CD14-positive monocyte (primary cell): ENCODE measurements at regions not wholly inside any gene's neighbourhood (a gene's known extent, or its start where the extent isn't known, plus 50 kb on each side); places are given as distances from the start of the nearest gene placed in this dataset.

Experiments used
- DNase-seq, 3 donors: peaks; one replicate each; pipeline ENCODE4 v3.0.0-alpha.2; 2011 to 2022
- H2AFZ ChIP-seq: 2 replicates; pipeline ENCODE4 v1.6.0; 2012; ENCODE audit warnings: mild to moderate bottlenecking, low read depth, low read length, inconsistent platforms; ENCODE audit not compliant: insufficient read depth, poor library complexity, severe bottlenecking
- H3K27ac ChIP-seq, 2 donors: 1 replicate in 1 of 2; 2 replicates in 1 of 2; pipeline ENCODE4 v1.5.1; 2012 to 2013; ENCODE audit warnings: low read length in 2 of 2, control low read depth in 1 of 2, inconsistent platforms in 1 of 2, low read depth in 1 of 2, mild to moderate bottlenecking in 1 of 2
- H3K27me3 ChIP-seq, 2 donors: one replicate each; pipeline versions ENCODE4 v1.6.0 to v1.6.1; 2011 to 2013; ENCODE audit warnings: low read length in 2 of 2; ENCODE audit not compliant: control insufficient read depth in 2 of 2, insufficient read depth in 2 of 2
- H3K36me3 ChIP-seq, 2 donors: replicated peaks in 1 of 2; 1 replicate in 1 of 2; 2 replicates in 1 of 2; pipeline versions ENCODE4 v1.5.1 to v1.6.1; 2012 to 2013; ENCODE audit warnings: low read length in 2 of 2, control low read depth in 1 of 2, inconsistent platforms in 1 of 2, mild to moderate bottlenecking in 1 of 2; ENCODE audit not compliant: insufficient read depth in 2 of 2, control insufficient read depth in 1 of 2
- H3K4me1 ChIP-seq, 2 donors: 1 replicate in 1 of 2; 2 replicates in 1 of 2; pipeline versions ENCODE4 v1.5.1 to v1.6.1; 2012 to 2013; ENCODE audit warnings: low read length in 2 of 2, control low read depth in 1 of 2, inconsistent platforms in 1 of 2, mild to moderate bottlenecking in 1 of 2, moderate library complexity in 1 of 2; ENCODE audit not compliant: insufficient read depth in 2 of 2, control insufficient read depth in 1 of 2
- H3K4me2 ChIP-seq: replicated peaks from 2 replicates; pipeline ENCODE3; 2012; ENCODE audit warnings: low read length, moderate library complexity, mild to moderate bottlenecking; ENCODE audit not compliant: poor library complexity, severe bottlenecking; ENCODE audit errors: extremely low read depth
- H3K4me3 ChIP-seq, 3 experiments: fragments of 200-600 bp in 1 of 3; sonication (generic) in 1 of 3; replicated peaks in 1 of 3; 1 replicate in 2 of 3; 2 replicates in 1 of 3; pipeline ENCODE4 v1.5.1; 2011 to 2013; ENCODE audit warnings: low read length in 3 of 3, mild to moderate bottlenecking in 3 of 3, control low read depth in 2 of 3, low read depth in 2 of 3, inconsistent platforms in 1 of 3, moderate library complexity in 1 of 3
- H3K79me2 ChIP-seq: 2 replicates; pipeline ENCODE4 v1.6.0; 2012; ENCODE audit warnings: mild to moderate bottlenecking, control low read depth, inconsistent platforms, low read length, moderate library complexity; ENCODE audit not compliant: insufficient read depth
- H3K9ac ChIP-seq: 2 replicates; pipeline ENCODE4 v1.6.0; 2017; ENCODE audit warnings: low read length, mild to moderate bottlenecking; ENCODE audit not compliant: insufficient read depth, poor library complexity, severe bottlenecking
- H3K9me3 ChIP-seq, 2 donors: replicated peaks in 1 of 2; 1 replicate in 1 of 2; 2 replicates in 1 of 2; pipeline versions ENCODE4 v1.5.1 to v1.6.1; 2012 to 2013; ENCODE audit warnings: low read length in 2 of 2, control low read depth in 1 of 2; ENCODE audit not compliant: control insufficient read depth in 1 of 2, insufficient read depth in 1 of 2
- H4K20me1 ChIP-seq: 2 replicates; pipeline ENCODE4 v1.6.0; 2012; ENCODE audit warnings: mild to moderate bottlenecking, low read length, control low read depth, moderate library complexity; ENCODE audit not compliant: insufficient read depth
- H3K27ac Mint-ChIP-seq, 7 donors: one replicate each; pipeline ENCODE4 v1.8.0; 2020; ENCODE audit warnings: mild to moderate bottlenecking in 7 of 7, mixed read lengths in 7 of 7, moderate library complexity in 6 of 7, inconsistent platforms in 2 of 7
- H3K27me3 Mint-ChIP-seq, 3 donors: one replicate each; pipeline ENCODE4 v1.8.0; 2021 to 2022; ENCODE audit warnings: low read depth in 3 of 3, mild to moderate bottlenecking in 3 of 3, mixed read lengths in 3 of 3, moderate library complexity in 3 of 3, inconsistent platforms in 1 of 3
- H3K36me3 Mint-ChIP-seq, 2 donors: one replicate each; pipeline ENCODE4 v1.8.0; 2020; ENCODE audit warnings: mixed read lengths in 2 of 2, inconsistent platforms in 1 of 2, mild to moderate bottlenecking in 1 of 2
- H3K4me1 Mint-ChIP-seq: one replicate; pipeline ENCODE4 v1.8.0; 2020; ENCODE audit warnings: mild to moderate bottlenecking, mixed read lengths
- H3K4me3 Mint-ChIP-seq, 2 donors: one replicate each; pipeline ENCODE4 v1.8.0; 2020; ENCODE audit warnings: mild to moderate bottlenecking in 2 of 2, mixed read lengths in 2 of 2, moderate library complexity in 1 of 2
- H3K9me3 Mint-ChIP-seq, 7 donors: one replicate each; pipeline ENCODE4 v1.8.0; 2020 to 2022; ENCODE audit warnings: mixed read lengths in 7 of 7, mild to moderate bottlenecking in 6 of 7, moderate library complexity in 6 of 7, inconsistent platforms in 2 of 7
- WGBS: methylation state at CpG from one replicate; pipeline ENCODE4 v1.1.5; 2013; ENCODE audit warnings: missing lambda C conversion rate; ENCODE audit not compliant: insufficient coverage; 5-methylcytosine and 5-hydroxymethylcytosine counted together
- intact Hi-C, 2 donors: fragments of 100-400 bp; cut with micrococcal nuclease; formaldehyde crosslinking; loops; one replicate each; pipeline versions ENCODE4 v1.15.0 to v1.15.1; 2023
- TF ChIP-seq, protein P1 (sequence below): fragments of 200-600 bp; IDR thresholded peaks from one replicate; pipeline ENCODE4 v1.8.0; 2022; ENCODE audit warnings: antibody characterized with exemption, mild to moderate bottlenecking

- no peaks in the 10 kb centered on the region for H4K20me1 ChIP-seq
- no peaks in the 10 kb centered on the region for H3K4me1 Mint-ChIP-seq
- H3K9me3 Mint-ChIP-seq = peaks cover 0 to 2% (median 1%) of the 10 kb centered on the region in 7 donors
- H3K9me3 ChIP-seq = no peaks in the 10 kb centered on the region
- TF ChIP-seq, protein P1, sequence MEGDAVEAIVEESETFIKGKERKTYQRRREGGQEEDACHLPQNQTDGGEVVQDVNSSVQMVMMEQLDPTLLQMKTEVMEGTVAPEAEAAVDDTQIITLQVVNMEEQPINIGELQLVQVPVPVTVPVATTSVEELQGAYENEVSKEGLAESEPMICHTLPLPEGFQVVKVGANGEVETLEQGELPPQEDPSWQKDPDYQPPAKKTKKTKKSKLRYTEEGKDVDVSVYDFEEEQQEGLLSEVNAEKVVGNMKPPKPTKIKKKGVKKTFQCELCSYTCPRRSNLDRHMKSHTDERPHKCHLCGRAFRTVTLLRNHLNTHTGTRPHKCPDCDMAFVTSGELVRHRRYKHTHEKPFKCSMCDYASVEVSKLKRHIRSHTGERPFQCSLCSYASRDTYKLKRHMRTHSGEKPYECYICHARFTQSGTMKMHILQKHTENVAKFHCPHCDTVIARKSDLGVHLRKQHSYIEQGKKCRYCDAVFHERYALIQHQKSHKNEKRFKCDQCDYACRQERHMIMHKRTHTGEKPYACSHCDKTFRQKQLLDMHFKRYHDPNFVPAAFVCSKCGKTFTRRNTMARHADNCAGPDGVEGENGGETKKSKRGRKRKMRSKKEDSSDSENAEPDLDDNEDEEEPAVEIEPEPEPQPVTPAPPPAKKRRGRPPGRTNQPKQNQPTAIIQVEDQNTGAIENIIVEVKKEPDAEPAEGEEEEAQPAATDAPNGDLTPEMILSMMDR = no peak
- H3K4me3 ChIP-seq = no peak overlapping the region
- H2AFZ ChIP-seq = no peak overlapping the region
- no peak overlapping the region for H3K27ac Mint-ChIP-seq
- no peak overlapping the region for H3K4me2 ChIP-seq
- intact Hi-C loops = no loop called here
- no peaks in the 10 kb centered on the region for H3K36me3 ChIP-seq
- no peaks in the 10 kb centered on the region for H3K27me3 Mint-ChIP-seq
- WGBS = 74% methylated on average over 5 of the region's 21 CpGs
- H3K79me2 ChIP-seq = no peaks in the 10 kb centered on the region
- DNase-seq = no peak
- H3K27me3 ChIP-seq = no peaks in the 10 kb centered on the region
- H3K27ac ChIP-seq = no peak overlapping the region
- H3K36me3 Mint-ChIP-seq = no peaks in the 10 kb centered on the region
- no peak overlapping the region for H3K9ac ChIP-seq
- no peak overlapping the region for H3K4me3 Mint-ChIP-seq
- no peaks in the 10 kb centered on the region for H3K4me1 ChIP-seq
These were observed 96.8 kb downstream of the DKK1 start for GRCh38 chr10:52410916-52411315.

DNA sequence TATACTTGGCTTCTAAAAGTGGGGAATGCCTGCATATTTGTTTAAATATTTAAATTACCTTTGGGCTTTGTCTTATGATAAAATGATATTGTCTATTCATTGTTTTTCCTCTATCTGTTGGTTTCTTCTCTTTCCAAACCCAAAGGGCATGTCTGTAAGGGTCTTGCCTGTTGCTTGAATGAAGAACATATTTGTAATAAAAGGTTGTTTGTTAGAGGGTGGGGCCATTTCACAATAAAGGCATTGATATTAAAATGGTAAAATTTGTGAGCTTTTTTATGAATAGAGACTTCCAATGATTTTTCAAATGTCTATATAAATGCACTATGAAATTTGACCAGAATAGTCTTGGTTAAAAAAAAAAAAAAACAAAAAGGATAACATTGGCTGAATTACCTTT is 105.2 kb downstream of the DKK1 start:
- Mint-ChIP-seq H3K36me3 (no peaks in the 10 kb centered on the region), H3K27ac (no peak overlapping the region), H3K9me3 (peaks cover 0 to 11% (median 3%) of the 10 kb centered on the region in 7 donors), H3K4me3 (no peak overlapping the region), H3K4me1 (no peaks in the 10 kb centered on the region), H3K27me3 (peaks cover 0 to 3% (median 0%) of the 10 kb centered on the region in 3 donors)
- Histone ChIP-seq H3K36me3 (no peaks in the 10 kb centered on the region), H3K9ac (no peak overlapping the region), H2AFZ (no peak overlapping the region), H3K79me2 (no peaks in the 10 kb centered on the region), H3K4me3 (no peak overlapping the region), H3K27ac (no peak overlapping the region), H3K4me1 (no peaks in the 10 kb centered on the region), H3K27me3 (no peaks in the 10 kb centered on the region), H4K20me1 (no peaks in the 10 kb centered on the region), H3K9me3 (no peaks in the 10 kb centered on the region), H3K4me2 (no peak overlapping the region)
- TF ChIP-seq, protein P1 = no peak
- intact Hi-C loops = no loop called here
- DNase-seq = no peak
